Activated T-cell treated with anti-CD3 and anti-CD28 coated beads, Interleukin-2, amount 50 U/mL, for 72 hours (primary cell): ENCODE measurements at regions not wholly inside any gene's neighbourhood (a gene's known extent, or its start where the extent isn't known, plus 50 kb on each side); places are given as distances from the start of the nearest gene placed in this dataset.
"Not testable (repeated sequence)": the region's sequence is repeated elsewhere in the genome, so short reads cannot be mapped to it uniquely, and the experiment has no call there.

ENCODE experiments used
- ATAC-seq, 2 donors: fragments of 150-1000 bp; cut with Tn5 transposase; replicated peaks in 1 of 2; 2 replicates each; pipeline ENCODE4 v1.10.0; 2021; ENCODE audit warnings: moderate library complexity in 2 of 2, mild to moderate bottlenecking in 1 of 2
- DNase-seq, 2 donors: peaks; one replicate each; pipeline ENCODE4 v3.0.0; 2021 to 2022; ENCODE audit warnings: mixed read lengths in 1 of 2
- H3K27ac Mint-ChIP-seq: one replicate; pipeline ENCODE4 v1.8.0; 2022; ENCODE audit warnings: mild to moderate bottlenecking, moderate library complexity, mixed read lengths
- H3K27me3 Mint-ChIP-seq: one replicate; pipeline ENCODE4 v1.8.0; 2022; ENCODE audit warnings: low read depth, mixed read lengths
- H3K36me3 Mint-ChIP-seq, 2 donors: one replicate each; pipeline ENCODE4 v1.8.0; 2022; ENCODE audit warnings: mixed read lengths in 2 of 2, mild to moderate bottlenecking in 1 of 2; ENCODE audit not compliant: insufficient read depth in 2 of 2
- H3K4me1 Mint-ChIP-seq: one replicate; pipeline ENCODE4 v1.8.0; 2022; ENCODE audit warnings: low read depth, mixed read lengths
- H3K4me3 Mint-ChIP-seq, 2 donors: one replicate each; pipeline ENCODE4 v1.8.0; 2022; ENCODE audit warnings: mild to moderate bottlenecking in 2 of 2, mixed read lengths in 2 of 2, moderate library complexity in 2 of 2
- H3K9me3 Mint-ChIP-seq, 2 donors: one replicate each; pipeline ENCODE4 v1.8.0; 2022; ENCODE audit warnings: mixed read lengths in 2 of 2

- not testable (repeated sequence) for DNase-seq, ATAC-seq, H3K9me3 Mint-ChIP-seq, H3K4me1 Mint-ChIP-seq, H3K27ac Mint-ChIP-seq, H3K36me3 Mint-ChIP-seq, H3K4me3 Mint-ChIP-seq, H3K27me3 Mint-ChIP-seq
Observed at GRCh38 chr13:18663222-18663621, 518.4 kb downstream of the TUBA3C start.

GRCh38 chr13:18643644-18644172 is 537.9 kb downstream of the TUBA3C start:
- peak; percentile 29 to 36 for DNase-seq
- not testable (repeated sequence) for H3K4me3 Mint-ChIP-seq, ATAC-seq, H3K36me3 Mint-ChIP-seq, H3K4me1 Mint-ChIP-seq, H3K27ac Mint-ChIP-seq, H3K9me3 Mint-ChIP-seq, H3K27me3 Mint-ChIP-seq

- not testable (repeated sequence) for H3K4me3 Mint-ChIP-seq, H3K27me3 Mint-ChIP-seq, ATAC-seq, H3K9me3 Mint-ChIP-seq, H3K4me1 Mint-ChIP-seq, H3K27ac Mint-ChIP-seq, DNase-seq, H3K36me3 Mint-ChIP-seq
Observed at GRCh38 chr13:18628928-18629327, 552.7 kb downstream of the TUBA3C start.

- ATAC-seq (no peak), DNase-seq (no peak)
- H3K9me3 Mint-ChIP-seq, result peaks cover 3 to 4% of the 10 kb centered on the region in 2 donors
- H3K27me3 Mint-ChIP-seq, result no peaks in the 10 kb centered on the region
- no peaks in the 10 kb centered on the region for H3K4me1 Mint-ChIP-seq
- peaks cover 4 to 5% of the 10 kb centered on the region in 2 donors for H3K36me3 Mint-ChIP-seq
- H3K27ac Mint-ChIP-seq, result no peak overlapping the region
- no peak overlapping the region for H3K4me3 Mint-ChIP-seq
Observed at GRCh38 chr13:18628428-18628827, 553.2 kb downstream of the TUBA3C start.

- not testable (repeated sequence) for H3K27me3 Mint-ChIP-seq, H3K36me3 Mint-ChIP-seq, H3K4me3 Mint-ChIP-seq, H3K4me1 Mint-ChIP-seq, H3K27ac Mint-ChIP-seq, H3K9me3 Mint-ChIP-seq, DNase-seq, ATAC-seq
Observed at GRCh38 chr13:18624061-18624460, 557.6 kb downstream of the TUBA3C start.

GRCh38 chr13:18618442-18618841 is 563.2 kb downstream of the TUBA3C start:
- not testable (repeated sequence) for H3K27me3 Mint-ChIP-seq, H3K36me3 Mint-ChIP-seq, DNase-seq, H3K27ac Mint-ChIP-seq, ATAC-seq, H3K9me3 Mint-ChIP-seq, H3K4me3 Mint-ChIP-seq, H3K4me1 Mint-ChIP-seq

GRCh38 chr13:18610476-18610875 is 571.1 kb downstream of the TUBA3C start:
- not testable (repeated sequence) for DNase-seq, H3K9me3 Mint-ChIP-seq, H3K4me1 Mint-ChIP-seq, H3K4me3 Mint-ChIP-seq, H3K27ac Mint-ChIP-seq, H3K36me3 Mint-ChIP-seq, ATAC-seq, H3K27me3 Mint-ChIP-seq

GRCh38 chr13:18609371-18609770 is 572.3 kb downstream of the TUBA3C start:
- DNase-seq, H3K27me3 Mint-ChIP-seq, H3K36me3 Mint-ChIP-seq, H3K27ac Mint-ChIP-seq, ATAC-seq, H3K9me3 Mint-ChIP-seq, H3K4me1 Mint-ChIP-seq, H3K4me3 Mint-ChIP-seq: not testable (repeated sequence)

GRCh38 chr13:18608851-18609250 is 572.8 kb downstream of the TUBA3C start:
- H3K36me3 Mint-ChIP-seq, DNase-seq, H3K4me1 Mint-ChIP-seq, ATAC-seq, H3K4me3 Mint-ChIP-seq, H3K27ac Mint-ChIP-seq, H3K9me3 Mint-ChIP-seq, H3K27me3 Mint-ChIP-seq: not testable (repeated sequence)

GRCh38 chr13:18600366-18600765 is 581.3 kb downstream of the TUBA3C start:
- H3K9me3 Mint-ChIP-seq, H3K4me1 Mint-ChIP-seq, DNase-seq, H3K27me3 Mint-ChIP-seq, H3K4me3 Mint-ChIP-seq, H3K36me3 Mint-ChIP-seq, H3K27ac Mint-ChIP-seq, ATAC-seq: not testable (repeated sequence)

- not testable (repeated sequence) for H3K4me1 Mint-ChIP-seq, H3K36me3 Mint-ChIP-seq, H3K9me3 Mint-ChIP-seq, H3K4me3 Mint-ChIP-seq, H3K27me3 Mint-ChIP-seq, H3K27ac Mint-ChIP-seq, ATAC-seq
- DNase-seq, result peak; percentile 2 to 7
Observed at GRCh38 chr13:18599791-18600211, 581.8 kb downstream of the TUBA3C start.

GRCh38 chr13:18598543-18598942 is 583.1 kb downstream of the TUBA3C start:
- not testable (repeated sequence) for DNase-seq, H3K9me3 Mint-ChIP-seq, ATAC-seq, H3K4me1 Mint-ChIP-seq, H3K27me3 Mint-ChIP-seq, H3K4me3 Mint-ChIP-seq, H3K27ac Mint-ChIP-seq, H3K36me3 Mint-ChIP-seq

- H3K4me1 Mint-ChIP-seq, DNase-seq, H3K9me3 Mint-ChIP-seq, H3K36me3 Mint-ChIP-seq, H3K27me3 Mint-ChIP-seq, H3K4me3 Mint-ChIP-seq, ATAC-seq, H3K27ac Mint-ChIP-seq: not testable (repeated sequence)
Observed at GRCh38 chr13:18597940-18598339, 583.7 kb downstream of the TUBA3C start.

- H3K27ac Mint-ChIP-seq, H3K4me1 Mint-ChIP-seq: not testable (repeated sequence)
Observed at GRCh38 chr13:18577103-18577502, 604.5 kb downstream of the TUBA3C start.

More at GRCh38 chr13:18577103-18577502, 604.5 kb downstream of the TUBA3C start:
- not testable (repeated sequence) for ATAC-seq, H3K4me3 Mint-ChIP-seq, H3K36me3 Mint-ChIP-seq, H3K9me3 Mint-ChIP-seq, DNase-seq, H3K27me3 Mint-ChIP-seq
